ENCODE measurements at regions not wholly inside any gene's neighbourhood (a gene's known extent, or its start where the extent isn't known, plus 50 kb on each side); places are given as distances from the start of the nearest gene placed in this dataset.

GRCh38 chr7:115701141-115701540, 329.4 kb downstream of the TFEC start:
- TF ChIP-seq EP300 (IDR thresholded peaks at IDR 0.05), result no peak
- TF ChIP-seq CTCF (IDR thresholded peaks at IDR 0.05), result no peak

All from ovary (tissue), 3 donors.